Neural cell (in vitro differentiated cells): ENCODE measurements at regions not wholly inside any gene's neighbourhood (a gene's known extent, or its start where the extent isn't known, plus 50 kb on each side); places are given as distances from the start of the nearest gene placed in this dataset.

Source experiments
- EZH2 ChIP-seq: fragments of 200-600, 300-800 bp; shearing (Covaris generic), sonication (generic); IDR thresholded peaks from 2 replicates; pipeline ENCODE4 v1.6.1; 2014; ENCODE audit warnings: antibody characterized with exemption, low read length, borderline replicate concordance, mild to moderate bottlenecking; ENCODE audit not compliant: insufficient read depth, poor library complexity, severe bottlenecking
- MXI1 ChIP-seq: fragments of 450-650 bp; conservative IDR thresholded peaks from 2 replicates; pipeline ENCODE4 v1.6.1; 2014; ENCODE audit warnings: antibody characterized with exemption, mild to moderate bottlenecking; ENCODE audit not compliant: poor library complexity, severe bottlenecking
- POLR2AphosphoS5 ChIP-seq: IDR thresholded peaks from 2 replicates; pipeline ENCODE4 v1.6.1; 2012
- TF ChIP-seq, protein P1 (sequence below): fragments of 450-650 bp; IDR thresholded peaks from 2 replicates; pipeline ENCODE4 v1.5.1; 2014; ENCODE audit warnings: antibody characterized with exemption, mild to moderate bottlenecking, moderate library complexity; ENCODE audit not compliant: poor library complexity, severe bottlenecking

GRCh38 chr2:41872646-41873045, 175.2 kb upstream of the PKDCC start:
- TF ChIP-seq, protein P1, sequence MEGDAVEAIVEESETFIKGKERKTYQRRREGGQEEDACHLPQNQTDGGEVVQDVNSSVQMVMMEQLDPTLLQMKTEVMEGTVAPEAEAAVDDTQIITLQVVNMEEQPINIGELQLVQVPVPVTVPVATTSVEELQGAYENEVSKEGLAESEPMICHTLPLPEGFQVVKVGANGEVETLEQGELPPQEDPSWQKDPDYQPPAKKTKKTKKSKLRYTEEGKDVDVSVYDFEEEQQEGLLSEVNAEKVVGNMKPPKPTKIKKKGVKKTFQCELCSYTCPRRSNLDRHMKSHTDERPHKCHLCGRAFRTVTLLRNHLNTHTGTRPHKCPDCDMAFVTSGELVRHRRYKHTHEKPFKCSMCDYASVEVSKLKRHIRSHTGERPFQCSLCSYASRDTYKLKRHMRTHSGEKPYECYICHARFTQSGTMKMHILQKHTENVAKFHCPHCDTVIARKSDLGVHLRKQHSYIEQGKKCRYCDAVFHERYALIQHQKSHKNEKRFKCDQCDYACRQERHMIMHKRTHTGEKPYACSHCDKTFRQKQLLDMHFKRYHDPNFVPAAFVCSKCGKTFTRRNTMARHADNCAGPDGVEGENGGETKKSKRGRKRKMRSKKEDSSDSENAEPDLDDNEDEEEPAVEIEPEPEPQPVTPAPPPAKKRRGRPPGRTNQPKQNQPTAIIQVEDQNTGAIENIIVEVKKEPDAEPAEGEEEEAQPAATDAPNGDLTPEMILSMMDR: no peak
- TF ChIP-seq EZH2: no peak
- TF ChIP-seq POLR2AphosphoS5: no peak
- TF ChIP-seq MXI1: no peak
